ENCODE measurements at regions not wholly inside any gene's neighbourhood (a gene's known extent, or its start where the extent isn't known, plus 50 kb on each side); places are given as distances from the start of the nearest gene placed in this dataset.
"Not testable (repeated sequence)": the region's sequence is repeated elsewhere in the genome, so short reads cannot be mapped to it uniquely, and the experiment has no call there.

GRCh38 chr4:84218031-84218430 lies 281.1 kb downstream of the NKX6-1 start:
- DNase-seq, result no peak

GRCh38 chr4:84215217-84215616 lies 283.9 kb downstream of the NKX6-1 start:
- no peak for DNase-seq

- not testable (repeated sequence) for DNase-seq
Measured at GRCh38 chr4:84206226-84206625, 292.9 kb downstream of the NKX6-1 start.

GRCh38 chr4:84189144-84189543 lies 309.9 kb downstream of the NKX6-1 start:
- DNase-seq, result no peak

GRCh38 chr4:84179409-84179808 lies 319.7 kb downstream of the NKX6-1 start:
- no peak for DNase-seq

- no peak for DNase-seq
Measured at GRCh38 chr4:84177831-84178542, 321.1 kb downstream of the NKX6-1 start.

GRCh38 chr4:84176016-84176415 lies 323.1 kb downstream of the NKX6-1 start:
- no peak for DNase-seq

GRCh38 chr4:84171871-84172270 lies 327.2 kb downstream of the NKX6-1 start:
- DNase-seq, result no peak

- no peak for DNase-seq
Measured at GRCh38 chr4:84167564-84167963, 331.5 kb downstream of the NKX6-1 start.

GRCh38 chr4:84167093-84167492 lies 332.0 kb downstream of the NKX6-1 start:
- no peak for DNase-seq

- DNase-seq, result no peak
Measured at GRCh38 chr4:84166486-84166885, 332.6 kb downstream of the NKX6-1 start.

- no peak for DNase-seq
Measured at GRCh38 chr4:84164201-84164600, 334.9 kb downstream of the NKX6-1 start.

- no peak for DNase-seq
Measured at GRCh38 chr4:84159762-84160161, 339.3 kb downstream of the NKX6-1 start.

- no peak for DNase-seq
Measured at GRCh38 chr4:84158670-84159069, 340.4 kb downstream of the NKX6-1 start.

GRCh38 chr4:84151574-84151973 lies 347.5 kb downstream of the NKX6-1 start:
- DNase-seq, result no peak

GRCh38 chr4:84150177-84150576 lies 348.9 kb downstream of the NKX6-1 start:
- no peak for DNase-seq

- DNase-seq, result no peak
Measured at GRCh38 chr4:84147831-84148230, 351.3 kb downstream of the NKX6-1 start.

- no peak for DNase-seq
Measured at GRCh38 chr4:84146300-84146959, 352.7 kb downstream of the NKX6-1 start.

GRCh38 chr4:84145176-84145575 lies 353.9 kb downstream of the NKX6-1 start:
- DNase-seq, result no peak

- DNase-seq, result not testable (repeated sequence)
Measured at GRCh38 chr4:84126911-84127310, 372.2 kb downstream of the NKX6-1 start.

GRCh38 chr4:84126061-84126787 lies 372.9 kb downstream of the NKX6-1 start:
- no peak for DNase-seq

GRCh38 chr4:84110040-84110439 lies 389.1 kb downstream of the NKX6-1 start:
- DNase-seq, result no peak

GRCh38 chr4:84101653-84102625 lies 397.2 kb downstream of the NKX6-1 start:
- not testable (repeated sequence) for DNase-seq

Data from NCI-H1092 treated with DMSO at 0.1 percent for 48 hours (cell line).